ENCODE measurements at regions not wholly inside any gene's neighbourhood (a gene's known extent, or its start where the extent isn't known, plus 50 kb on each side); places are given as distances from the start of the nearest gene placed in this dataset.

GRCh38 chr3:23648996-23649395 lies 156.8 kb upstream of the UBE2E1 start:
- Histone ChIP-seq H3K4me2 (ENCODE audit: low read length) (no peak overlapping the region), H3K9me2 (replicated peaks; ENCODE audit: control insufficient read depth, low read length) (no peaks in the 10 kb centered on the region), H3K79me2 (ENCODE audit: control insufficient read depth, low read length) (no peaks in the 10 kb centered on the region), H3K9me3 (ENCODE audit: control insufficient read depth, insufficient read depth, low read length) (no peaks in the 10 kb centered on the region), H3K4me1 (ENCODE audit: control insufficient read depth, low read length) (peaks cover 32% of the 10 kb centered on the region), H3K4me3 (ENCODE audit: low read length) (no peak overlapping the region), H3K27me3 (ENCODE audit: control insufficient read depth, low read length) (0 out of 2 replicates have a peak, but pooled peaks cover 2% of the 10 kb centered on the region), H3F3A (ENCODE audit: control insufficient read depth, insufficient read depth) (peaks cover 9% of the 10 kb centered on the region), H3K36me3 (ENCODE audit: control insufficient read depth, low read length) (no peaks in the 10 kb centered on the region), H4K20me1 (ENCODE audit: control insufficient read depth, insufficient read depth, low read depth, low read length) (no peaks in the 10 kb centered on the region), H3K27ac (ENCODE audit: low read depth, low read length) (no peak overlapping the region)
- TF ChIP-seq EZH2phosphoT487 (IDR thresholded peaks at IDR 0.05; ENCODE audit: borderline replicate concordance, low read length) (no peak), CTCF (IDR thresholded peaks at IDR 0.05; ENCODE audit: low read depth, low read length, poor library complexity, severe bottlenecking) (no peak)

GRCh38 chr3:23649448-23649847 lies 156.3 kb upstream of the UBE2E1 start:
- Histone ChIP-seq H3K27me3 (ENCODE audit: control insufficient read depth, low read length) (0 out of 2 replicates have a peak, but pooled peaks cover 2% of the 10 kb centered on the region), H3K9me3 (ENCODE audit: control insufficient read depth, insufficient read depth, low read length) (no peaks in the 10 kb centered on the region), H3K4me1 (ENCODE audit: control insufficient read depth, low read length) (peaks cover 36% of the 10 kb centered on the region), H3F3A (ENCODE audit: control insufficient read depth, insufficient read depth) (peaks cover 13% of the 10 kb centered on the region), H3K9me2 (replicated peaks; ENCODE audit: control insufficient read depth, low read length) (no peaks in the 10 kb centered on the region), H3K36me3 (ENCODE audit: control insufficient read depth, low read length) (no peaks in the 10 kb centered on the region), H3K4me3 (ENCODE audit: low read length) (no peak overlapping the region), H3K4me2 (ENCODE audit: low read length) (no peak overlapping the region), H3K79me2 (ENCODE audit: control insufficient read depth, low read length) (no peaks in the 10 kb centered on the region), H3K27ac (ENCODE audit: low read depth, low read length) (no peak overlapping the region), H4K20me1 (ENCODE audit: control insufficient read depth, insufficient read depth, low read depth, low read length) (no peaks in the 10 kb centered on the region)
- TF ChIP-seq EZH2phosphoT487 (IDR thresholded peaks at IDR 0.05; ENCODE audit: borderline replicate concordance, low read length) (no peak), CTCF (IDR thresholded peaks at IDR 0.05; ENCODE audit: low read depth, low read length, poor library complexity, severe bottlenecking) (no peak)

- Histone ChIP-seq H3K79me2 (ENCODE audit: control insufficient read depth, low read length) (no peaks in the 10 kb centered on the region), H3K4me2 (ENCODE audit: low read length) (no peak overlapping the region), H3K9me3 (ENCODE audit: control insufficient read depth, insufficient read depth, low read length) (peaks cover under 1% of the 10 kb centered on the region; the same call in 1 of the 2 replicates), H3K36me3 (ENCODE audit: control insufficient read depth, low read length) (no peaks in the 10 kb centered on the region), H3K4me1 (ENCODE audit: control insufficient read depth, low read length) (peaks cover 47% of the 10 kb centered on the region), H3K4me3 (ENCODE audit: low read length) (no peak overlapping the region), H3K27ac (ENCODE audit: low read depth, low read length) (no peak overlapping the region), H3K27me3 (ENCODE audit: control insufficient read depth, low read length) (0 out of 2 replicates have a peak, but pooled peaks cover 2% of the 10 kb centered on the region), H3F3A (ENCODE audit: control insufficient read depth, insufficient read depth) (peaks cover 15% of the 10 kb centered on the region), H3K9me2 (replicated peaks; ENCODE audit: control insufficient read depth, low read length) (no peaks in the 10 kb centered on the region), H4K20me1 (ENCODE audit: control insufficient read depth, insufficient read depth, low read depth, low read length) (no peaks in the 10 kb centered on the region)
- TF ChIP-seq CTCF (IDR thresholded peaks at IDR 0.05; ENCODE audit: low read depth, low read length, poor library complexity, severe bottlenecking) (no peak), EZH2phosphoT487 (IDR thresholded peaks at IDR 0.05; ENCODE audit: borderline replicate concordance, low read length) (no peak)
Measured at GRCh38 chr3:23650371-23651140, 155.2 kb upstream of the UBE2E1 start.
